SU-DHL-6 (cell line): ENCODE measurements at regions not wholly inside any gene's neighbourhood (a gene's known extent, or its start where the extent isn't known, plus 50 kb on each side); places are given as distances from the start of the nearest gene placed in this dataset.

Experiments
- EZH2phosphoT487 ChIP-seq: fragments of 200-600 bp; sonication (generic), shearing (Covaris generic); conservative IDR thresholded peaks from 2 replicates; pipeline ENCODE4 v1.6.1; 2018; ENCODE audit warnings: mild to moderate bottlenecking, antibody characterized with exemption, low read length, moderate library complexity, mixed read lengths
- TF ChIP-seq, protein P1 (sequence below): fragments of 200-600 bp; sonication (generic); IDR thresholded peaks from one replicate; pipeline ENCODE4 v1.5.1; 2017; ENCODE audit warnings: antibody characterized with exemption, mild to moderate bottlenecking, low read length, moderate library complexity; ENCODE audit not compliant: insufficient read depth, poor library complexity, severe bottlenecking

DNA sequence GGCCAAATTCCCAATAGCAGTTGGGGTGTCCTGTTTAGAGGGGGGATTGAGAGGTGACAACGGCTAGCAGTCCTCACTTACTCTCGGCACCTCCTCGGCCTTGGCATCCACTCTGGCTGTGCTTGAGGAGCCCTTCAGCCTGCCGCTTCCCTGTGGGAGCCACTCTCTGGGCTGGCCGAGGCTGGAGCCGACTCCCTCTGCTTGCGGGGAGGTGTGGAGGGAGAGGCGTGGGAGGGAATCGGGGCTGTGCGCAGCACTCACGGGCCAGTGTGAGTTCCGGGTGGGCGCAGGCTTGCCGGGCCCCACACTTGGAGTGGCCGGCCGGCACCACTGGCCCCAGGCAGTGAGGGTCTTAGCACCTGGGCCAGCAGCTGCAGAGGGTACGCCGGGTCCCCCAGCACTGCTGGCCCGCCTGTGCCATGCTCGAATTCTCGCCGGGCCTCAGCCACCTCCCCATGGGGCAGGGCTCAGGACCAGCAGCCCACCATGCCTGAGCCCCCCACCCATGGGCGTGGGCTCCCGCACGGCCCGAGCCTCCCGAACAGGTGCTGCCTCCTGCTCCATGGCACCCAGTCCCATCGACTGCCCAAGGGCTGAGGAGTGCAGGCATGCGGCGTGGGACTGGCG is 705.9 kb upstream of the ZNF804A start:
- TF ChIP-seq, protein P1, sequence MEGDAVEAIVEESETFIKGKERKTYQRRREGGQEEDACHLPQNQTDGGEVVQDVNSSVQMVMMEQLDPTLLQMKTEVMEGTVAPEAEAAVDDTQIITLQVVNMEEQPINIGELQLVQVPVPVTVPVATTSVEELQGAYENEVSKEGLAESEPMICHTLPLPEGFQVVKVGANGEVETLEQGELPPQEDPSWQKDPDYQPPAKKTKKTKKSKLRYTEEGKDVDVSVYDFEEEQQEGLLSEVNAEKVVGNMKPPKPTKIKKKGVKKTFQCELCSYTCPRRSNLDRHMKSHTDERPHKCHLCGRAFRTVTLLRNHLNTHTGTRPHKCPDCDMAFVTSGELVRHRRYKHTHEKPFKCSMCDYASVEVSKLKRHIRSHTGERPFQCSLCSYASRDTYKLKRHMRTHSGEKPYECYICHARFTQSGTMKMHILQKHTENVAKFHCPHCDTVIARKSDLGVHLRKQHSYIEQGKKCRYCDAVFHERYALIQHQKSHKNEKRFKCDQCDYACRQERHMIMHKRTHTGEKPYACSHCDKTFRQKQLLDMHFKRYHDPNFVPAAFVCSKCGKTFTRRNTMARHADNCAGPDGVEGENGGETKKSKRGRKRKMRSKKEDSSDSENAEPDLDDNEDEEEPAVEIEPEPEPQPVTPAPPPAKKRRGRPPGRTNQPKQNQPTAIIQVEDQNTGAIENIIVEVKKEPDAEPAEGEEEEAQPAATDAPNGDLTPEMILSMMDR, result no peak
- TF ChIP-seq EZH2phosphoT487, result no peak
